ENCODE measurements at regions not wholly inside any gene's neighbourhood (a gene's known extent, or its start where the extent isn't known, plus 50 kb on each side); places are given as distances from the start of the nearest gene placed in this dataset.
"Not testable (repeated sequence)": the region's sequence is repeated elsewhere in the genome, so short reads cannot be mapped to it uniquely, and the experiment has no call there.

DNA sequence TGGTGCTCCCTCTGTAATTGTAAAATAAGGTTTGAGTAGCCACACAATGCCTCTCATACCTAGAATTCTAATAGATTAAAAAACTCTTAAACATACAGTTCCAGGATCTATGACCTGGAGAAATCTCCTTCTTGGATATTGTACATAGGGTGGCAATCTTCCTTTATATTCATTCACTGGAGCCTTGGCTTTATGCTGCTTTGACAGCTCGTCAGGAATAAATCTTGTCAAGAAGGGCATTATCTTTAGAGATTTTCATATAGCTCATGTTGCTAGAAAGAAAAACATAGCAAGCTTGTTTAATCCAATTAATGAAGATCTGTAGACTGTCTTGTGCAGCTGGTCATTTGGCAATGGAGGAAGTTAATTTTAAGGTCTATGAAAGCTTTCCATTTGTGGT, 131.1 kb downstream of the PYDC2 start:
- intact Hi-C loops (cut with micrococcal nuclease): no loop called here
- Mint-ChIP-seq H3K27me3 (ENCODE audit: low read depth) (no peaks in the 10 kb centered on the region), H3K4me3 (ENCODE audit: low read depth) (no peak overlapping the region), H3K9me3 (no peaks in the 10 kb centered on the region), H3K27ac (no peak overlapping the region), H3K4me1 (ENCODE audit: low read depth) (no peaks in the 10 kb centered on the region), H3K36me3 (ENCODE audit: low read depth) (no peaks in the 10 kb centered on the region)
- no peak for DNase-seq (ENCODE audit: low spot score)

GRCh38 chr3:191593486-191593885, 132.5 kb downstream of the PYDC2 start:
- H3K27ac Mint-ChIP-seq: no peak overlapping the region
- intact Hi-C loops (cut with micrococcal nuclease): no loop called here
- H3K9me3 Mint-ChIP-seq: no peaks in the 10 kb centered on the region
- H3K4me3 Mint-ChIP-seq (ENCODE audit: low read depth): no peak overlapping the region
- DNase-seq (ENCODE audit: low spot score): no peak
- no peaks in the 10 kb centered on the region for H3K36me3 Mint-ChIP-seq (ENCODE audit: low read depth)
- no peaks in the 10 kb centered on the region for H3K4me1 Mint-ChIP-seq (ENCODE audit: low read depth)
- H3K27me3 Mint-ChIP-seq (ENCODE audit: low read depth): no peaks in the 10 kb centered on the region

DNA sequence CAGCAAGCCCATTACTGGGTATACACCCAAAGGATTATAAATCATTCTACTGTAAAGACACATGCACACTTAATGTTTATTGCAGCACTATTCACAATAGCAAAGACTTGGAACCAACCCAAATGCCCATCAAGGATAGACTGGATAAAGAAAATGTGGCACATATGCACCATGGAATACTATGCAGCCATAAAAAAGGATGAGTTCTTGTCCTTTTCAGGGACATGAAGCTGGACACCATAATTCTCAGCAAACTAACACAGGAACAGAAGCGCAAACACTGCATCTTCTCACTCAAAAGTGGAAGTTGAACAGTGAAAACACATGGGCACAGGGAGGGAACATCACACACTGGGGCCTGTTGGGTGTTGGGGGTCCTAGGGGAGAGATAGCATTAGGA, 154.5 kb downstream of the PYDC2 start:
- intact Hi-C loops (cut with micrococcal nuclease): not testable (repeated sequence)

DNA sequence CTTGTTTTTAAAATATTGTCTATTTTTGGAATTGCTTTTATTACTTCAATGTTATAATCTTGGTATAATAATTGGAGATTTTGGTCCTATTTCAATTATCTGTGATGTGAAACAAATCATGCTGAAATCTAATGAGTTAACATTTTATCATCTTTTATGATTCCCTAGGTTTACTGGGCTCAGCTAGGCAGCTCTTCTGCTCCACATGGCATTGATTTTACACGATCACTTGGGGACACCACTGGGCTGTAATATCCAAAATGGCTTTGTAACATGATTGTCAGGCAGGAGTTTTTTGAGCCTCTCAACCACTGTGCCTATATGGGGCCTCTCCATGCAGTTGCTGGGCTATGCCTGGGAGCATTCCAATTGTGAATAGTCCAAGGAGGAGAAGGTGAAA, 163.3 kb downstream of the PYDC2 start:
- no peaks in the 10 kb centered on the region for H3K4me1 Mint-ChIP-seq (ENCODE audit: low read depth)
- no peak for DNase-seq (ENCODE audit: low spot score)
- no peaks in the 10 kb centered on the region for H3K36me3 Mint-ChIP-seq (ENCODE audit: low read depth)
- no peak overlapping the region for H3K4me3 Mint-ChIP-seq (ENCODE audit: low read depth)
- no peak overlapping the region for H3K27ac Mint-ChIP-seq
- no peaks in the 10 kb centered on the region for H3K27me3 Mint-ChIP-seq (ENCODE audit: low read depth)
- H3K9me3 Mint-ChIP-seq: no peaks in the 10 kb centered on the region
- intact Hi-C loops (cut with micrococcal nuclease): no loop called here

More for the DNA sequence above, 154.5 kb downstream of the PYDC2 start:
- not testable (repeated sequence) for H3K27me3 Mint-ChIP-seq (ENCODE audit: low read depth); H3K36me3 Mint-ChIP-seq (ENCODE audit: low read depth); H3K4me3 Mint-ChIP-seq (ENCODE audit: low read depth); H3K27ac Mint-ChIP-seq; DNase-seq (ENCODE audit: low spot score); H3K4me1 Mint-ChIP-seq (ENCODE audit: low read depth)
- peaks cover 15% of the 10 kb centered on the region for H3K9me3 Mint-ChIP-seq

GRCh38 chr3:191627064-191627463, 166.1 kb downstream of the PYDC2 start:
- intact Hi-C loops (cut with micrococcal nuclease): no loop called here
- no peaks in the 10 kb centered on the region for H3K4me1 Mint-ChIP-seq (ENCODE audit: low read depth)
- H3K9me3 Mint-ChIP-seq: no peaks in the 10 kb centered on the region
- DNase-seq (ENCODE audit: low spot score): no peak
- no peaks in the 10 kb centered on the region for H3K27me3 Mint-ChIP-seq (ENCODE audit: low read depth)
- no peak overlapping the region for H3K4me3 Mint-ChIP-seq (ENCODE audit: low read depth)
- no peak overlapping the region for H3K27ac Mint-ChIP-seq
- no peaks in the 10 kb centered on the region for H3K36me3 Mint-ChIP-seq (ENCODE audit: low read depth)

GRCh38 chr3:191628571-191628970, 167.6 kb downstream of the PYDC2 start:
- Mint-ChIP-seq H3K27ac (no peak overlapping the region), H3K4me1 (ENCODE audit: low read depth) (no peaks in the 10 kb centered on the region), H3K4me3 (ENCODE audit: low read depth) (no peak overlapping the region), H3K27me3 (ENCODE audit: low read depth) (no peaks in the 10 kb centered on the region), H3K36me3 (ENCODE audit: low read depth) (no peaks in the 10 kb centered on the region), H3K9me3 (no peaks in the 10 kb centered on the region)
- intact Hi-C loops (cut with micrococcal nuclease): no loop called here
- DNase-seq (ENCODE audit: low spot score): no peak

DNA sequence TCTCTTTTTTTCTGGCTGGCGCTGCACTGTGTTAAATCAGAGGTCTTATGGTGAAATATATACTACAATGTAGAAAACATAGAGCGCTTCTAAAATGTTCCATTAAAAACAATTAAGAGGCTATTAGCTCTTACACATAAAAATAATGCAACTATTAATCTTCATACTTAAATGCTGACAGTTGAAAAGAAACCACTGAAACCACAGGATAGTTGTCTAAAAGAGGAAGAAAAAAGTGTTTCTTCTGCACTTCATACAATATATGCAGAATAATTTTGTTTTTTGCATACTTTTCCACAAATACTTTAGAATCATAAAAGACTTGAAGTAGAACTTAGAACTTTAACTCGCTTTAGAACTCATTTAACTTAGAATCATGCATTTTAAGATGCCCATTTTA, 170.5 kb downstream of the PYDC2 start:
- H3K9me3 Mint-ChIP-seq: no peaks in the 10 kb centered on the region
- intact Hi-C loops (cut with micrococcal nuclease): no loop called here
- H3K36me3 Mint-ChIP-seq (ENCODE audit: low read depth): no peaks in the 10 kb centered on the region
- no peaks in the 10 kb centered on the region for H3K27me3 Mint-ChIP-seq (ENCODE audit: low read depth)
- no peak overlapping the region for H3K27ac Mint-ChIP-seq
- DNase-seq (ENCODE audit: low spot score): no peak
- H3K4me3 Mint-ChIP-seq (ENCODE audit: low read depth): no peak overlapping the region
- no peaks in the 10 kb centered on the region for H3K4me1 Mint-ChIP-seq (ENCODE audit: low read depth)

GRCh38 chr3:191634902-191635301, 173.9 kb downstream of the PYDC2 start:
- Mint-ChIP-seq H3K36me3 (ENCODE audit: low read depth) (no peaks in the 10 kb centered on the region), H3K27ac (no peak overlapping the region), H3K27me3 (ENCODE audit: low read depth) (no peaks in the 10 kb centered on the region), H3K4me3 (ENCODE audit: low read depth) (no peak overlapping the region), H3K9me3 (peaks cover 5% of the 10 kb centered on the region), H3K4me1 (ENCODE audit: low read depth) (no peaks in the 10 kb centered on the region)
- intact Hi-C loops (cut with micrococcal nuclease): no loop called here
- no peak for DNase-seq (ENCODE audit: low spot score)

DNA sequence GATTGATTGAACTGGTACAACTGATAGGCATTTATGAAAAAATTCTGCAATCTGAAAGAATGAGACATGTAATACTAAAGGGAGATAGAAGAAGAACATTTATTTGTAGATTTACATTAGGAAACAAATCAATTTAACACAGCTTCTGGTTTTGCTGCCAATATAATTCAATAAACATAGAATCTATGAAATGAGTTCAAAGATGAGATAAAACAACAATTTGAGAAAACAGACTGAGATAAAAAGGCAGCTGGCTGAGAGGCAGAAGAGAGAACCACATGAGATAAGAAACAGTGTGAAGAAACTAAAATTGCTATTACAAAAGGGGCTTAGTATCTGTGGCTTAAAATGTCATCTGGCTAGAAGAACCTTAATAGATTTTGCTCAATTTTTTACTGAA, 176.6 kb downstream of the PYDC2 start:
- DNase-seq (ENCODE audit: low spot score): no peak
- no peak overlapping the region for H3K27ac Mint-ChIP-seq
- no peak overlapping the region for H3K4me3 Mint-ChIP-seq (ENCODE audit: low read depth)
- H3K36me3 Mint-ChIP-seq (ENCODE audit: low read depth): no peaks in the 10 kb centered on the region
- no peaks in the 10 kb centered on the region for H3K4me1 Mint-ChIP-seq (ENCODE audit: low read depth)
- H3K9me3 Mint-ChIP-seq: peaks cover 17% of the 10 kb centered on the region
- H3K27me3 Mint-ChIP-seq (ENCODE audit: low read depth): no peaks in the 10 kb centered on the region
- intact Hi-C loops (cut with micrococcal nuclease): no loop called here

DNA sequence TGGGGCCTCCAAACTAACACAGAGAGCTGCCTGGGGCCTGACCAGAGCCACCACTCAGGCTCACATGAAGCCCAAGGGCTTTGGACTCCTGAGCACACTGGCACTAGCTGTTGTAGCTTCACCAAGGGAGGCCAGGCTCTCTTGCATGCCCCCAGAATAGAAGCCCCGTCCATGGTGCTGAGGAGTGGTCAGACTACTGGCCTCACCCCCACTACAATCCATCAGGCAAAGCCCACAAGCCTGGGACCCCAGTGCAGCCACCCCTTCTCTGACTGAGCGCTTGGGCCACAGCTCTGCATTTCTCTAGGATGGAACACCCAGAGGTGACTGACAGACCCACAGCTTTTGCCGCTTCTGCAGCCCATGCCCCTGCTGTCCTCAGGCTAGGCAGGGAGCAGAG, 180.8 kb downstream of the PYDC2 start:
- Mint-ChIP-seq H3K27me3 (ENCODE audit: low read depth) (no peaks in the 10 kb centered on the region), H3K9me3 (peaks cover 34% of the 10 kb centered on the region), H3K27ac (no peak overlapping the region), H3K4me3 (ENCODE audit: low read depth) (no peak overlapping the region), H3K36me3 (ENCODE audit: low read depth) (no peaks in the 10 kb centered on the region), H3K4me1 (ENCODE audit: low read depth) (no peaks in the 10 kb centered on the region)
- no peak for DNase-seq (ENCODE audit: low spot score)
- intact Hi-C loops (cut with micrococcal nuclease): no loop called here

DNA sequence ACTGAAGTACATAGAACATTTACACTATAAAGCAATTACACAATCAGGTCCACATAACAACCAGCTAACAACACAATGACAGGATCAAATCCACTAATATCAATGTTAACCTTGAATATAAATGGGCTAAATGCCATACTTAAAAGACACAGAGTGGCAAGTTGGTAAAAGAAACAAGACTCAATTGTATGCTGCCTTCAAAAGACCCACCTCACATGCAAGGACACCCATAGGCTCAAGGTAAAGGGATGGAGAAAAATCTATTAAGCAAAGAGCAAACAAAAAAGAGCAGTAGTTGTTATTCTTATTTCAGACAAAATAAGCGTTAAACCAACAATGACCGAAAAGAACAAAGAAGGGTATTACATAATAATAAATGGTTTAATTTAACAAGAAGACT, 183.3 kb downstream of the PYDC2 start:
- Mint-ChIP-seq H3K4me3 (ENCODE audit: low read depth) (no peak overlapping the region), H3K36me3 (ENCODE audit: low read depth) (no peaks in the 10 kb centered on the region), H3K27ac (no peak overlapping the region), H3K4me1 (ENCODE audit: low read depth) (no peaks in the 10 kb centered on the region), H3K9me3 (peaks cover 30% of the 10 kb centered on the region), H3K27me3 (ENCODE audit: low read depth) (no peaks in the 10 kb centered on the region)
- intact Hi-C loops (cut with micrococcal nuclease): no loop called here
- no peak for DNase-seq (ENCODE audit: low spot score)

DNA sequence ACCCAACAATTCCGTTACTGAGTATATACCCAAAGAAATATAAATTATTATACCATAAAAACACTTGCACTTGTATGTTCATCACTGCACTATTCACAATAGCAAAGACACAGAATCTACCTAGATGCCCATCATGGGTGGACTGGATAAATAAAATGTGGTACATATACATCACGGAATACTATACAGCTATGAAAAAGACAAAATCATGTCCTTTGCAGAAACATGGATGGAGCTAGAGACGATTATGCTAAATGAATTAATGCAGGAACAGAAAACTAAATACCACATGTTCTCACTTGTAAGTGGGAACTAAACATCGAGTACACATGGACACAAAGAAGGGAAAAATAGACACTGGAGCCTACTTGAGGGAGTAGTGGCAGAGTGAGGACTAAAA, 185.3 kb downstream of the PYDC2 start:
- Mint-ChIP-seq H3K4me1 (ENCODE audit: low read depth) (no peaks in the 10 kb centered on the region), H3K4me3 (ENCODE audit: low read depth) (no peak overlapping the region)

GRCh38 chr3:191648787-191649186, 187.8 kb downstream of the PYDC2 start:
- Mint-ChIP-seq H3K36me3 (ENCODE audit: low read depth) (no peaks in the 10 kb centered on the region), H3K4me1 (ENCODE audit: low read depth) (no peaks in the 10 kb centered on the region), H3K9me3 (peaks cover 23% of the 10 kb centered on the region), H3K4me3 (ENCODE audit: low read depth) (no peak overlapping the region), H3K27me3 (ENCODE audit: low read depth) (no peaks in the 10 kb centered on the region), H3K27ac (no peak overlapping the region)
- DNase-seq (ENCODE audit: low spot score): no peak
- intact Hi-C loops (cut with micrococcal nuclease): no loop called here

More for the DNA sequence above, 185.3 kb downstream of the PYDC2 start:
- Mint-ChIP-seq H3K27ac (no peak overlapping the region), H3K27me3 (ENCODE audit: low read depth) (no peaks in the 10 kb centered on the region), H3K36me3 (ENCODE audit: low read depth) (no peaks in the 10 kb centered on the region), H3K9me3 (peaks cover 25% of the 10 kb centered on the region)
- DNase-seq (ENCODE audit: low spot score): no peak
- intact Hi-C loops (cut with micrococcal nuclease): no loop called here

DNA sequence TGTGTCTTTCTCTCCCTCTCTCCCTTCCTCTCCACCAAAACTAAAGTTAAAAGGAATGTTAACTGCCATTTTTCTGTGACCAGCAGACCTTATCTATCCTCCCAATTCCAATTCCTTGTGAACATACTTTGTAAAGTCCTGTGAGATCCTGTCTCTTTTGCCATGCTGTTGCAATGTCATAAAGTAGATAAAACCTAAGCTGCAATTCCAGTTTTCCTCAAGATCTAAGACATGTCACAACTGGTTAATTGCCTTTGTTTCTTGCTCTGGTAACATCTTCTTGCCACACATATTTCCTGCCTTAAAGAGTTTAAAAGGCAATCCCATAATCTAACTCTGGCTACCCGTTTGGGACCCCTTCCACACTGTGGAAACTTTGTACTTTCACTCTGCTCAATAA, 188.7 kb downstream of the PYDC2 start:
- H3K36me3 Mint-ChIP-seq (ENCODE audit: low read depth): no peaks in the 10 kb centered on the region
- intact Hi-C loops (cut with micrococcal nuclease): no loop called here
- H3K9me3 Mint-ChIP-seq: peaks cover 19% of the 10 kb centered on the region
- no peak for DNase-seq (ENCODE audit: low spot score)
- H3K27me3 Mint-ChIP-seq (ENCODE audit: low read depth): no peaks in the 10 kb centered on the region
- no peak overlapping the region for H3K27ac Mint-ChIP-seq
- H3K4me3 Mint-ChIP-seq (ENCODE audit: low read depth): no peak overlapping the region
- no peaks in the 10 kb centered on the region for H3K4me1 Mint-ChIP-seq (ENCODE audit: low read depth)
